ENCODE measurements at regions not wholly inside any gene's neighbourhood (a gene's known extent, or its start where the extent isn't known, plus 50 kb on each side); places are given as distances from the start of the nearest gene placed in this dataset.

GRCh38 chr10:56785292-56785691, 424.2 kb upstream of the ZWINT start:
- Mint-ChIP-seq H3K36me3 (no peaks in the 10 kb centered on the region), H3K4me3 (no peak overlapping the region), H3K27ac (no peak overlapping the region)

DNA sequence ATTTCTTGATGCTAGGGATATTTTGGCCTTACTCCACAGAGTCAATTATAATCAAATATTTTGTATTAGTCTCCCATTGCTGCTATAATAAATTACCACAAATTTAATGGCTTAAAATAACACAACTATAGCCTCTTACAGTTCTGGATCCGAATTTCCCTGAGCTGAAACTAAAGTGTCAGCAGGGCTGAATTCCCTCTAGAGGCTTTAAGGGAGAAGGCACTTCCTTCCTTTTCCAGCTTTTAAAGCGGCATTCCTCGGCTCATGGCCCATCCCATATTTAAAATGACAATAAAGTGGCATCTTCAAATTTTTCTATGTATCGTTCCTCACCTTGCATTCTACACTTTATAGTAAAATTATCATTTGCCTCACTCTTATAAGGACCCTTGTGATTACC, 421.4 kb upstream of the ZWINT start:
- Mint-ChIP-seq H3K4me3 (no peak overlapping the region), H3K9me3 (peaks cover 3% of the 10 kb centered on the region), H3K4me1 (no peaks in the 10 kb centered on the region), H3K36me3 (no peaks in the 10 kb centered on the region), H3K27me3 (no peaks in the 10 kb centered on the region), H3K27ac (no peak overlapping the region)
- no peak for DNase-seq

More at GRCh38 chr10:56785292-56785691, 424.2 kb upstream of the ZWINT start:
- no peak for DNase-seq
- Mint-ChIP-seq H3K4me1 (no peaks in the 10 kb centered on the region), H3K27me3 (no peaks in the 10 kb centered on the region), H3K9me3 (peaks cover 6% of the 10 kb centered on the region)

- Mint-ChIP-seq H3K36me3 (no peaks in the 10 kb centered on the region), H3K27me3 (no peaks in the 10 kb centered on the region), H3K4me3 (no peak overlapping the region), H3K27ac (no peak overlapping the region), H3K4me1 (no peaks in the 10 kb centered on the region), H3K9me3 (peaks cover 18% of the 10 kb centered on the region)
- no peak for DNase-seq
Observed at GRCh38 chr10:56771343-56771742, 410.3 kb upstream of the ZWINT start.

- Mint-ChIP-seq H3K36me3 (no peaks in the 10 kb centered on the region), H3K27ac (no peak overlapping the region)
Observed at GRCh38 chr10:56763090-56763489, 402.0 kb upstream of the ZWINT start.

GRCh38 chr10:56745490-56745889, 384.4 kb upstream of the ZWINT start:
- Mint-ChIP-seq H3K4me3 (no peak overlapping the region), H3K9me3 (peaks cover 2% of the 10 kb centered on the region), H3K4me1 (no peaks in the 10 kb centered on the region), H3K36me3 (no peaks in the 10 kb centered on the region), H3K27ac (no peak overlapping the region), H3K27me3 (no peaks in the 10 kb centered on the region)
- no peak for DNase-seq

More at GRCh38 chr10:56763090-56763489, 402.0 kb upstream of the ZWINT start:
- peaks cover 8% of the 10 kb centered on the region for H3K9me3 Mint-ChIP-seq
- H3K4me1 Mint-ChIP-seq: no peaks in the 10 kb centered on the region
- no peak for DNase-seq
- no peak overlapping the region for H3K4me3 Mint-ChIP-seq
- H3K27me3 Mint-ChIP-seq: no peaks in the 10 kb centered on the region

- Mint-ChIP-seq H3K9me3 (peaks cover 11% of the 10 kb centered on the region), H3K27me3 (no peaks in the 10 kb centered on the region), H3K4me3 (no peak overlapping the region), H3K27ac (no peak overlapping the region), H3K36me3 (no peaks in the 10 kb centered on the region), H3K4me1 (no peaks in the 10 kb centered on the region)
- DNase-seq: no peak
Observed at GRCh38 chr10:56728349-56728748, 367.3 kb upstream of the ZWINT start.

DNA sequence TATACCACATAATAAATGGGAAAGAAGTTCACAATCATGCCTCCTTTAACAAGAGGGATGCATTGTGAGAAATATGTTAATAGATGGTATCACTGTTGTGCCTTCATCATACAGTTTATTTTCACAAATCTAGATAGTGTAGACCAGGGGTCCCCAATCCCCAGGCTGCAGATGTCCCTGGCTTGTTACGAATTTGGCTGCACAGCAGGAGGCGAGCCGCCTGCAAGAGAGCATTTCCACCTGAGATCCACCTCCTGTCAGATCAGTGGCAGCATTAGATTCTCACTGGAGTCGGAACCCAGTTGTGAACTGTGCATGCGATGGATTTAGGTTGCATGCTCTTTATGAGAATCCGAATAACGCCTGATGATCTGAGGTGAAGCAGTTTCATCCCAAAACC, 361.9 kb upstream of the ZWINT start:
- H3K4me1 Mint-ChIP-seq: no peaks in the 10 kb centered on the region
- no peak overlapping the region for H3K4me3 Mint-ChIP-seq
- H3K27ac Mint-ChIP-seq: no peak overlapping the region
- DNase-seq: no peak
- peaks cover 6% of the 10 kb centered on the region for H3K9me3 Mint-ChIP-seq
- H3K27me3 Mint-ChIP-seq: no peaks in the 10 kb centered on the region
- no peaks in the 10 kb centered on the region for H3K36me3 Mint-ChIP-seq

DNA sequence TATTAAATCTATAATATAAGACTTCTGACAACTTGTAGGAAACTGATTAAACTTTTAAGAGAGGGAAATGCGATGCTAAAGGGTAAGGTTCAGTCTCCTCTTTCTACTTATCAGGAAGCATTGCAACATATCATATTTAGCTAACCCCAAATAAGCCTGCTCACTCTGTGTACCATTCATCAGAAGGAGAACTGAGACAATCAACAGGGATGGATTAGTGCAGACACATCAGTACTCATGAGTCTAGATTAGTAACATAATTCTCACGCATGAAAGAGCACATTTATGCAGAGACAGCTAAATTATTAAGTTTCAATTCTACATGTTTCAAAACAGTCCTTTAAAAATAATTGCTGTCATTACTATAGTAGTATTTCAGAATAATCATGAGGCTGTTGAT, 354.2 kb upstream of the ZWINT start:
- peaks cover 4% of the 10 kb centered on the region for H3K9me3 Mint-ChIP-seq

DNA sequence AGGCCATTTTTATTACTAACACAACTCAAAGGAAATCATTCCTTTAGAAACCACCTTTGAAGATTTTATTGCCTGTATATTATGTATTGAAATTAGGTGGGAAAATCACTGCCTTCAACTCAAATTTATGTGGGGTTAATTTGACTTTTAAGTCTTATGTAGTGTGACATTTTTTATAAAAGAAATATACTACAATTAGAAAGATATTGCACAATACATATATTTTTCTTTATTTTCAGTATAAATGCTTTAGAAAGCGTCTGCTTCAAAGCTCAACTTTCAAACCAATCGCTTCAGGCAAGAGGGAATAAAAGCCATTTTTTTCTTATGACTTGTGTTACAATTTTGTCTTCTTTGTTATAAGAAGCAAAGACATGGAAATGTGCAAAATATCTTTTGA, 337.4 kb upstream of the ZWINT start:
- Mint-ChIP-seq H3K4me3 (no peak overlapping the region), H3K27ac (no peak overlapping the region), H3K9me3 (peaks cover 3% of the 10 kb centered on the region), H3K4me1 (no peaks in the 10 kb centered on the region), H3K36me3 (no peaks in the 10 kb centered on the region), H3K27me3 (no peaks in the 10 kb centered on the region)
- no peak for DNase-seq

More for the DNA sequence above, 354.2 kb upstream of the ZWINT start:
- Mint-ChIP-seq H3K27me3 (no peaks in the 10 kb centered on the region), H3K4me1 (no peaks in the 10 kb centered on the region), H3K4me3 (no peak overlapping the region), H3K27ac (no peak overlapping the region), H3K36me3 (no peaks in the 10 kb centered on the region)
- DNase-seq: no peak

- no peak for DNase-seq
- H3K36me3 Mint-ChIP-seq: no peaks in the 10 kb centered on the region
- no peak overlapping the region for H3K27ac Mint-ChIP-seq
- H3K9me3 Mint-ChIP-seq: peaks cover 5% of the 10 kb centered on the region
- H3K27me3 Mint-ChIP-seq: no peaks in the 10 kb centered on the region
- no peak overlapping the region for H3K4me3 Mint-ChIP-seq
- no peaks in the 10 kb centered on the region for H3K4me1 Mint-ChIP-seq
Observed at GRCh38 chr10:56679578-56679977, 318.5 kb upstream of the ZWINT start.

- Mint-ChIP-seq H3K4me1 (no peaks in the 10 kb centered on the region), H3K27ac (no peak overlapping the region), H3K36me3 (no peaks in the 10 kb centered on the region), H3K4me3 (no peak overlapping the region), H3K27me3 (no peaks in the 10 kb centered on the region), H3K9me3 (peaks cover 5% of the 10 kb centered on the region)
- DNase-seq: no peak
Observed at GRCh38 chr10:56662765-56663447, 301.8 kb upstream of the ZWINT start.

GRCh38 chr10:56653289-56653688, 292.2 kb upstream of the ZWINT start:
- peaks cover 11% of the 10 kb centered on the region for H3K9me3 Mint-ChIP-seq
- no peaks in the 10 kb centered on the region for H3K27me3 Mint-ChIP-seq
- no peaks in the 10 kb centered on the region for H3K36me3 Mint-ChIP-seq
- H3K4me3 Mint-ChIP-seq: no peak overlapping the region
- H3K27ac Mint-ChIP-seq: no peak overlapping the region
- DNase-seq: no peak
- no peaks in the 10 kb centered on the region for H3K4me1 Mint-ChIP-seq

DNA sequence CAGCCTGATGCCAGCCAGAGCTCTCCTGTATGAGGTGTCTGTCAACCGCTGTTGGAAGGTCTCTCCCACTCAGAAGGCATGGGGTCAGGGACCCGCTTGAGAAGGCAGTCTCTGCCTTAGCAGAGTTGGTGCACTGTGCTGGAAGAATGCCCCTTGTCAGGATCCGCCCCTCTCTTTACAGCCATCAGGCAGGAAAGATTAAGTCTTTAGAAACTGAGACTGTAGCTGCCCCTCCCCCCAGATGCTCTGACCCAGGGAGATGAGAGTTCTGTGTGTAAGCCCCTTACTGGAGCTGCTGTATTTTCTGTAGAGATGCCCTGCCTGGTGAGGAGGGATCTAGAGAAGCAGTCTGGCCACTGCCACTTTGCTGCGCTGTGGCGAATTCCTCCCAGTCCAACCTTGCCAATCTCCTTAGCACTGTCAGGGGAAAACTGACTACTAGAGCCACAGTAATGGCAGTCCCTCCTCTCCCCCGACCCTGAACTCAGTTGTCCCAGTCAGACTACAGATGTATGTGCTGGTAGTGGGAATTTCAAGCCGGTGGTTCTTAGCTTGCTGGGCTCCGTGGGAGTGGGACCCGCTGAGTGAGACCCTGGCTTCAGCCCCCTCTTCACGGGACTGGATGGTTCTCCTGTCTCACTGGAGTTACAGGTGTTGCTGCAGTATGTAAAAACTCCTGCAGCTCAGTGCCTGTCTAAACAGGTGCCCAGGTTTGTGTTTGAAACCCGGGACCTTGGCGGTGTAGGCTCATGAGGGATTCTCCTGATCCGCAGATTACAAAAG, 285.5 kb upstream of the ZWINT start:
- no peaks in the 10 kb centered on the region for H3K4me1 Mint-ChIP-seq
- H3K27ac Mint-ChIP-seq: no peak overlapping the region
- H3K9me3 Mint-ChIP-seq: peaks cover 7% of the 10 kb centered on the region
- no peaks in the 10 kb centered on the region for H3K36me3 Mint-ChIP-seq
- no peaks in the 10 kb centered on the region for H3K27me3 Mint-ChIP-seq
- no peak overlapping the region for H3K4me3 Mint-ChIP-seq
- DNase-seq: no peak

DNA sequence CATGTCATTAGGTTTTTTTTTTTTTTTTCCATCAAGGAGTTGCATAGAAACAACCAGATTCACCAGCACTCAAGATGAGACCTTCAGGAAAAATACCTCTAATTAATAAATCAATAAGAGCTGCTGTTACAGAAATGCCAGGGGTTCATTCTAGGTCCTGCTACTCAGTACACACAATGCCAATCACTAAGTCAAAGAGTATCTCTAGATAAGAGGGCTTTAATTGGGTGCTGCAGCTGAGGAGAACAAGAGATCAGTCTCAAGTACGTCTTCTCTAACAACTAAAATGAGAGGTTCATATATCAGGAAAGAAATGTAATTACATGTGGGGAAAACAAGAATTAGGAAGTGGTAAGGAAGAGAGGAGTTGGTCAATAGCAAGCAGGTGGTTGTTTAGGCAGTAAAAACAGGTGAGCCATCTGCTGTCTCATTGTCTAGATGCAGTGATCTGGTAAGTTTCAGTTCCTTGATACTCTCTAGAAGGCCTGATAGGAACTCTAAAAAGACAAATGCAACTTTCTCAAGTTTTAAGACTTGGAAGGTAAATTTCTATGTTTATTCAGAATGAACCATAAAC, 272.9 kb upstream of the ZWINT start:
- H3K9me3 Mint-ChIP-seq: peaks cover 11% of the 10 kb centered on the region
- H3K36me3 Mint-ChIP-seq: no peaks in the 10 kb centered on the region
- H3K27me3 Mint-ChIP-seq: no peaks in the 10 kb centered on the region
- DNase-seq: no peak
- peaks cover 2% of the 10 kb centered on the region for H3K4me1 Mint-ChIP-seq
- H3K27ac Mint-ChIP-seq: no peak overlapping the region
- no peak overlapping the region for H3K4me3 Mint-ChIP-seq

GRCh38 chr10:56632537-56632936, 271.5 kb upstream of the ZWINT start:
- no peak overlapping the region for H3K4me3 Mint-ChIP-seq
- no peak overlapping the region for H3K27ac Mint-ChIP-seq
- H3K27me3 Mint-ChIP-seq: no peaks in the 10 kb centered on the region
- no peak for DNase-seq
- H3K9me3 Mint-ChIP-seq: peaks cover 11% of the 10 kb centered on the region
- no peaks in the 10 kb centered on the region for H3K36me3 Mint-ChIP-seq
- peaks cover 2% of the 10 kb centered on the region for H3K4me1 Mint-ChIP-seq
